Breast epithelium (tissue), 3 donors: ENCODE measurements at regions not wholly inside any gene's neighbourhood (a gene's known extent, or its start where the extent isn't known, plus 50 kb on each side); places are given as distances from the start of the nearest gene placed in this dataset.

Source experiments
- CTCF ChIP-seq, 3 donors: fragments of 450-650 bp; IDR thresholded peaks; one replicate each; pipeline ENCODE4 v1.5.1; 2016 to 2017; ENCODE audit warnings: antibody characterized with exemption in 3 of 3, mild to moderate bottlenecking in 3 of 3, moderate library complexity in 3 of 3
- POLR2A ChIP-seq: fragments of 450-650 bp; IDR thresholded peaks from one replicate; pipeline ENCODE4 v1.6.1; 2016; ENCODE audit warnings: antibody characterized with exemption, mild to moderate bottlenecking, moderate library complexity

DNA sequence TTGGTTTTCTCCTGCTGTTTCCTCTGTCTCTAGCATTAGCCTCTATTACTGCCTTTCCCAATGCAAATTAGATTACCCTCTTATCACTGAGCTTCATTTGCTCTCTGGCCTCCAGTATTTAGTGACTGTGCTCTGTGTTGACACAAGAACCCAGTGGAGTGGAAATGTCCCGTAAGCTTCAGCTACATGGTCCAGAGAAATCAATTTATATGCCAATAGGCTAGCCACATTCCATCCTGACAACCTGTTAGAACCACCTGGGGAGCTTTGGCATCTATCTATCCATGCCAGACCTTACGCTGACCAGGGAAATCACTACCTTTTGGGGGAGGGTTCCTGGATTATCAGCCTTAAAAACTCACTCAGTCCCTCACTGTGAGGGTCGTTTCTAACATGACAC is 459.6 kb downstream of the UTRN start:
- no peak for TF ChIP-seq CTCF (IDR thresholded peaks at IDR 0.05)
- TF ChIP-seq POLR2A = no peak
